ENCODE measurements at regions not wholly inside any gene's neighbourhood (a gene's known extent, or its start where the extent isn't known, plus 50 kb on each side); places are given as distances from the start of the nearest gene placed in this dataset.

GRCh38 chr18:49655266-49656072 is 93.6 kb downstream of the LIPG start:
- no peak for DNase-seq

- DNase-seq, result no peak
Observed at GRCh38 chr18:49654347-49654746, 92.5 kb downstream of the LIPG start.

GRCh38 chr18:49652881-49653724 is 91.2 kb downstream of the LIPG start:
- no peak for DNase-seq

GRCh38 chr18:49651033-49651432 is 89.2 kb downstream of the LIPG start:
- DNase-seq, result no peak

- no peak for DNase-seq
Observed at GRCh38 chr18:49650426-49650891, 88.6 kb downstream of the LIPG start.

- no peak for DNase-seq
Observed at GRCh38 chr18:49648811-49649210, 87.0 kb downstream of the LIPG start.

Measured in activated CD4-positive, alpha-beta T cell treated with anti-CD3 and anti-CD28 coated beads for 48 hours (primary cell).